PFSK-1 (cell line): ENCODE measurements at regions not wholly inside any gene's neighbourhood (a gene's known extent, or its start where the extent isn't known, plus 50 kb on each side); places are given as distances from the start of the nearest gene placed in this dataset.

Source experiments
- FOXP2 ChIP-seq: optimal IDR thresholded peaks from 2 replicates; pipeline ENCODE3; 2011; ENCODE audit warnings: borderline replicate concordance, control low read depth, inconsistent platforms; ENCODE audit not compliant: insufficient read depth; ENCODE audit errors: extremely low read length, extremely low read depth
- POLR2AphosphoS5 ChIP-seq: IDR thresholded peaks from 2 replicates; pipeline ENCODE4 v1.6.1; 2012; ENCODE audit warnings: low read depth, mild to moderate bottlenecking, control low read depth, low read length, moderate library complexity
- SIN3A ChIP-seq: IDR thresholded peaks from 2 replicates; pipeline ENCODE4 v1.6.1; 2012; ENCODE audit warnings: mild to moderate bottlenecking, low read length, moderate library complexity, borderline replicate concordance; ENCODE audit not compliant: insufficient read depth
- TAF1 ChIP-seq: IDR thresholded peaks from 2 replicates; pipeline ENCODE4 v1.6.1; 2012; ENCODE audit warnings: low read length, control low read depth, borderline replicate concordance; ENCODE audit not compliant: insufficient read depth
- TF ChIP-seq, protein P1 (sequence below), 2 experiments: IDR thresholded peaks; 2 replicates each; pipeline versions ENCODE4 v1.6.1 to v1.8.0; 2011 to 2012; ENCODE audit warnings: low read depth in 2 of 2, low read length in 2 of 2, control low read depth in 1 of 2, inconsistent platforms in 1 of 2, mild to moderate bottlenecking in 1 of 2, moderate library complexity in 1 of 2; ENCODE audit not compliant: insufficient read depth in 1 of 2

DNA sequence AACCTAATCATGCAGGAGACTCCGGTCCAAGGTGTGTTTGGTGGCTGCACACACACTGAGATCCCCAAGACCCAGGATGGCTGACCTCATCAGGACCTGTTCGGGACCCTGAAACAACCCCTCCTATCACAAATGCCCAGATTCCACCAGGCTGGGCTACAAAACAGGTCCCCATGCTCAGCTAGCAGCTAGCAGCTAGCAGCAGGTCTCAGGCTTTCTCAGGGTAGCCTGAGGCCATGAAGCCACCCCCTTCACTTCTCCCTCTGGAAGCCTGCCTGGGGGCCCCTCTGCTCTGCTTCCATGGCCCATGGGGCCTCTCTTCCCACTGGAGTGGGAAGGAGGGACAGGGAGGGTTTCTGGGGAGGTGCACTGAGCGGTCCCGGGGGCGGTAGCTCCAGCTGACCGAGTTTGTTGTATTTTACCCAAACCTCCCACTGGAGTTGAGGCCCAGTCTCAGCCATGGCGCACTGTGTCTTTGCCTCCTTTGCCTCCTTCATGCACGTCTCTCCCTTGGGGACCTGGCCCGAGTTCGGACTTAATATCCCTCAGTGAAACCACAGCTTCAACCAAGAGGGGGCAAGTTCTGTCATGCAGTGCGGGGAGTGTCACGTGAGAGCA lies 95.1 kb upstream of the GPR26 start:
- TF ChIP-seq SIN3A (no peak), POLR2AphosphoS5 (no peak), TAF1 (no peak), FOXP2 (no peak)
- TF ChIP-seq, protein P1, sequence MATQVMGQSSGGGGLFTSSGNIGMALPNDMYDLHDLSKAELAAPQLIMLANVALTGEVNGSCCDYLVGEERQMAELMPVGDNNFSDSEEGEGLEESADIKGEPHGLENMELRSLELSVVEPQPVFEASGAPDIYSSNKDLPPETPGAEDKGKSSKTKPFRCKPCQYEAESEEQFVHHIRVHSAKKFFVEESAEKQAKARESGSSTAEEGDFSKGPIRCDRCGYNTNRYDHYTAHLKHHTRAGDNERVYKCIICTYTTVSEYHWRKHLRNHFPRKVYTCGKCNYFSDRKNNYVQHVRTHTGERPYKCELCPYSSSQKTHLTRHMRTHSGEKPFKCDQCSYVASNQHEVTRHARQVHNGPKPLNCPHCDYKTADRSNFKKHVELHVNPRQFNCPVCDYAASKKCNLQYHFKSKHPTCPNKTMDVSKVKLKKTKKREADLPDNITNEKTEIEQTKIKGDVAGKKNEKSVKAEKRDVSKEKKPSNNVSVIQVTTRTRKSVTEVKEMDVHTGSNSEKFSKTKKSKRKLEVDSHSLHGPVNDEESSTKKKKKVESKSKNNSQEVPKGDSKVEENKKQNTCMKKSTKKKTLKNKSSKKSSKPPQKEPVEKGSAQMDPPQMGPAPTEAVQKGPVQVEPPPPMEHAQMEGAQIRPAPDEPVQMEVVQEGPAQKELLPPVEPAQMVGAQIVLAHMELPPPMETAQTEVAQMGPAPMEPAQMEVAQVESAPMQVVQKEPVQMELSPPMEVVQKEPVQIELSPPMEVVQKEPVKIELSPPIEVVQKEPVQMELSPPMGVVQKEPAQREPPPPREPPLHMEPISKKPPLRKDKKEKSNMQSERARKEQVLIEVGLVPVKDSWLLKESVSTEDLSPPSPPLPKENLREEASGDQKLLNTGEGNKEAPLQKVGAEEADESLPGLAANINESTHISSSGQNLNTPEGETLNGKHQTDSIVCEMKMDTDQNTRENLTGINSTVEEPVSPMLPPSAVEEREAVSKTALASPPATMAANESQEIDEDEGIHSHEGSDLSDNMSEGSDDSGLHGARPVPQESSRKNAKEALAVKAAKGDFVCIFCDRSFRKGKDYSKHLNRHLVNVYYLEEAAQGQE (IDR thresholded peaks at IDR 0.05; ENCODE audit: insufficient read depth in 1 of 2, low read depth in 2 of 2, low read length in 2 of 2) = no peak

DNA sequence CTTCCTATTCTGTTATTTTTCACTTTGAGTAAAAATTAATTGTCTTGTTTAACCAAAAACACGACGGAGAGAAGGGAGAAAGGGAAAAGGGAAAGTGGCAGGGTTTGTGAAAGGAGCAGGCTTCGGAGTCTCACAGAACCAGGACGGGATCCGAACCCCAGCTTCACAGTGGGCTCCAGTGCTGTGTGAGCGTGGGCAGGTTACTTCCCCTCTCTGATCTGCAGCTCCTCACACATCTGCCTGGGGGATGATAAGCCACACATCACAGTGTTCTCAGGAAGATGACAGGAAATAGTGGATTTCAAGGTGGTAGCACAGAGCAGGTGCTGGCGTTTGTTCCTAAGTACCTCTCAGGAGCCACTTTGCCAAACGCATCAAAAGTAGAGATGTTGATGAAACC lies 94.2 kb upstream of the GPR26 start:
- TF ChIP-seq TAF1 (no peak), SIN3A (no peak), FOXP2 (no peak), POLR2AphosphoS5 (no peak)
- TF ChIP-seq, protein P1 (IDR thresholded peaks at IDR 0.05; ENCODE audit: insufficient read depth in 1 of 2, low read depth in 2 of 2, low read length in 2 of 2) = no peak

DNA sequence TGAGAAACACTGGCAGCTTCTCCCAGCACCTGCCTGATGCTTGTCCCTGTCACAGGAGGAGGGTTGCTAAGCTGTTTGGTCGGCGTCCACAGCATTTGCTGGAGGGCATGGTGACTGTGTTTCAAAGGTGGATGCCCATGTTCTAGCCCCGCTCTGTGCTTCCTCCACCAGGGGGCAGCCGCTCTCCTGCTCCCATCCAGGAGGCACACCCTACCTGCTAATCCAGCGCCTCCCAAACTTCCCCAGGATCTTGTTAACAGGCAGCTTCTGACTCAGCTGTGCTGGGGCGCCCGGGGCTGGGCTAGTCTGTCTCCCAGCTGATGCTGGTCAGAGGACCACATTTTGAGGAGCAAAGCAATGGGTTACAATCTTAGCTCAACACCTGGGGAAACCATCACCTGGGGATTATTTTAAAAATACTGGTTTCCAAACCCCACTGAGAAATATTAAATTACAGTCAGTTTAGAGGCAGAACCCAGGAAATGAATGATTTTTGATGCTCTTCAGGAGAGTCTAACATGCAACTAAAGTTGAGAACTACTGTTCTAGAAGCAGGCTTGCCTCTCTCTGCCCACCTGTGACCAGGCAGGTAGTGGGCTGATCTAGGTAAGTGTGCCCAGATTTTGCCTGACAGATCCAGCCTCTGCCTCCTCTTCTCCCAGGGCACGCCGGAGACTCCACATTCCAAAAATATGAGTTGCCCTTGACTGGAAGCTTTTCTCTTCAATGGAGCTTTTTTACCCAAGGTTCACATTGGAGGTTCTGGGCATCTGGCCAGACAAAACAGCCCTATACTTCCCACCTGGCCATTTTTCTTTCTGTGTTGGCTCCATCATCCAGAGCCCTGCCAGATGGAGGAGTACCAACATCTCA lies 92.7 kb upstream of the GPR26 start:
- TF ChIP-seq SIN3A = no peak
- TF ChIP-seq, protein P1 (IDR thresholded peaks at IDR 0.05; ENCODE audit: insufficient read depth in 1 of 2, low read depth in 2 of 2, low read length in 2 of 2) = no peak
- TF ChIP-seq FOXP2 = no peak
- no peak for TF ChIP-seq POLR2AphosphoS5
- no peak for TF ChIP-seq TAF1

DNA sequence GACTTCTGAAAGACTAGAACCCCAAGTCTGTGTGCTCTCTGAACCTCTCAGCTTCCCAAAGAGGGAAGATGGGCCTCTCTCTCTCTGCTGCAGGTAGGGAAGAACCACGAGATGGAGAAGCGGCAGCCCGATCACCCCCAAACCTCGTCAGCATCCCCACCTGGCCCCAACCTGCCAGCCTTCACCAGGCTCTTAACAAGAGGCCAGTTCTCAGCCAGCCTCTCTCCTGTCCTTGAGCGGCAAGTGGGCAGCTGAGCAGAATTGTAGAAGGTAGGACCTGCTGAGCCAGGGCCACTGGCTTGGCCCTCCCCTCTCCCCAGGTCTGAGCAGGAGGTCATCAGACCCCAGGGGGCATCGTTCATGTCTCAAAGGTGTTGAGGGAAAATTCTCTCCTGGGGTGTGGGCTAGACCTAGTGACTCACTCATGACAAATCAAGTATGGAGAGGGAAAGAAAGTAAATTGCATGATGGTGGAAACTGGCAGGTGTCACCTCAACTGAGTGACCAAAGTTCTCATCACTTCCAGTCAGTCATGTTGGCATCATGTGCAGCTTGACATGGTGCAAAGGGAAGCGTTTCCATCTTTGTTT lies 92.0 kb upstream of the GPR26 start:
- TF ChIP-seq POLR2AphosphoS5 (no peak), FOXP2 (no peak)

DNA sequence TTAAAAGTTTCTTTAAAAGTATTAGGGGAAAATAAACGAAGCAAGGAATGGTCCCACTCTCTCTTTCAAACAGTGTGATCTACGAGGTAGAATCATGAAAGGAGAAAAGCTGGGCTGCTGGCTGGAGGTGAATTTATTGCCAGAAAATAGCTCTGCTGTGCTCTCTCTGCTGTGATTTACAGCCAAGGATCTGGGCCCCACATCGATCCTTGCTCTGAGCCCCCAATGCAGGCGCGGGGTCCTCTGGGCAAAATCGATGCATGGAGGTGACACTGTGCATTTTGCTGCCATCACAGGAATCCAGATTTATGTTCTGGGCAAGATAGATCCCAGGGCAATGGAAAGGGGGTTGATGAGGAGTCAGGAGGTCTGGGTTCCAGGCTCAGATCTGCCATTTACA lies 91.0 kb upstream of the GPR26 start:
- TF ChIP-seq, protein P1 (IDR thresholded peaks at IDR 0.05; ENCODE audit: insufficient read depth in 1 of 2, low read depth in 2 of 2, low read length in 2 of 2) = no peak
- TF ChIP-seq FOXP2 (no peak), POLR2AphosphoS5 (no peak), SIN3A (no peak), TAF1 (no peak)
